NCI-H345 (cell line): ENCODE measurements at regions not wholly inside any gene's neighbourhood (a gene's known extent, or its start where the extent isn't known, plus 50 kb on each side); places are given as distances from the start of the nearest gene placed in this dataset.
"Not testable (repeated sequence)": the region's sequence is repeated elsewhere in the genome, so short reads cannot be mapped to it uniquely, and the experiment has no call there.

Source experiments
- DNase-seq: peaks from one replicate; lab custom pipeline; 2025; lab: John Stamatoyannopoulos, UW

DNA sequence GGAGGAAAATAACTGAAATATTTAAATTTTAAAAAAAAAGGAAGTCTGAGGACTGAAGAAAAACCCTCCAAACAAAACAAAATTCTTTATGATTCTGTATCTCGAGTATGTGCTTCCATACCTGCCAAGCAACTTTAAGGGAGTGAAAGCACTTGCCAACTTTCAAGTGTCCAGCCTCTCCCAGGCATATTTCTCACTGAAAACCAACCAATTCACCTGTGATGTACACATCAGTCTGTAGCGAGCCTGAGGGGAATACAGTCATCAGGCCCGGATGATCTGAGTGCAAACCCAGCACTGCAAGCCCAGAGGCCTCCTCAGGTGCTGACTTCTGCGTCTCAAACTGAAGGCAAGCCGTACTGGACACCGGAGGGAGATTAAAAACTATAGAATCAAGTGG is 164.8 kb upstream of the NT5E start:
- no peak for DNase-seq

DNA sequence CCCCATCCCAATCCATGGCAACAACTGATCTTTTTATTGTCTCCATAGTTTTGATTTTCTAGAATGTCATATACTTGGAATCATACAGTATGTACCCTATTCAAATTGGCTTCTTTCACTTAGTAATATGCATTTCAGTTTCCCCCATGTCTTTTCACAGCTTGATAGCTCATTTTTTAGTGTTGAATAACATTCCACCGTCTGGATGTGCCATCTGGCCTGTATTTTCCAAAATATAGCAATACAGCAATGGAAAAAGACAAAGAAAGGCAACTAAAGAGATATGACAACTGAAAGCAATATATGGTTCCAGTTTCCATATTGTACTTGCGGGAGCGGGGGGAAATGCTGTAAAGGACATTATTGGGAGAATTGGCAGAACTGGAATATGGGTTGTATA is 166.4 kb upstream of the NT5E start:
- DNase-seq = no peak

DNA sequence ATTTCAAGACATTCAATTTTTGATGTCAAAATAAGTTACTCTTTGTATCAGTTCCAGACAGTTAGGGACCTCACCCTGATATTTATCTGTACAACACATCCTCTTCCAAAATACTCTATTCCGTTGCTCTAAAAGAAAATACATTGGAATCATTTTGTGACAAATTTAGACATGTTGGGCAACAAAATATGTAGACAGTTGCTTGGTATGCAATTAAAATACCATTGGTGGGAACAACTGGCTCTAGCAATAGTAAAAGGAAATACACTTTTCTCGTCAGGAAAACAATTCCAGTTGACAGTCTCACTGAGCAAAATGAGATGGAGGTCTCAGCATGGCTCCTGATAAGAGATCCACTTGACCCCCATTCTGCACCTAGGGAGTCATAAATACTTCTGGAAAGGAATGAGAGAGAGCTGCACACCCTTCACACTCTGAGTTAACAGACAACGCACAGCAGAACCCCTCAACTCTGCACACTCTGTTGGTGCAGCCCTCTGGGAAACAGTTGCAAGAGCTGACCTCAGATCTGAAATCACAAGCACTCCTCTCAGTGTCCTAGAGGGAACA is 171.3 kb upstream of the NT5E start:
- no peak for DNase-seq

DNA sequence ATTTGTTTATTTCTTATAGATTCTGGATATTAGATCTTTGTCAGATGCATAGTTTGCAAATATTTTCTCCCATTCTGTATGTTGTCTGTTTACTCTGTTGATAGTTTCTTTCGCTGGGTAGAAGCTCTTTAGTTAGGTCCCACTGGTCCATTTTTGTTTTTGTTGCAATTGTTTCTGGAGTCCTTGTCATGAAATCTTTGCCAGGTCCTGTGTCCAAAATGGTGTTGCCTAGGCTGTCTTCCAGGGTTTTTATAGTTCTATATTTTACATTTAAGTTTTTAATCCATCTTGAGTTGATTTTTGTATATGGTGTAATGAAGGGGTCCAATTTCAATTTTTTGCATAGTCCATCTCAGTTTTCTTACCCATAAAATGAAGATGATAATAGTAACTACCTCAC is 173.9 kb upstream of the NT5E start:
- not testable (repeated sequence) for DNase-seq

DNA sequence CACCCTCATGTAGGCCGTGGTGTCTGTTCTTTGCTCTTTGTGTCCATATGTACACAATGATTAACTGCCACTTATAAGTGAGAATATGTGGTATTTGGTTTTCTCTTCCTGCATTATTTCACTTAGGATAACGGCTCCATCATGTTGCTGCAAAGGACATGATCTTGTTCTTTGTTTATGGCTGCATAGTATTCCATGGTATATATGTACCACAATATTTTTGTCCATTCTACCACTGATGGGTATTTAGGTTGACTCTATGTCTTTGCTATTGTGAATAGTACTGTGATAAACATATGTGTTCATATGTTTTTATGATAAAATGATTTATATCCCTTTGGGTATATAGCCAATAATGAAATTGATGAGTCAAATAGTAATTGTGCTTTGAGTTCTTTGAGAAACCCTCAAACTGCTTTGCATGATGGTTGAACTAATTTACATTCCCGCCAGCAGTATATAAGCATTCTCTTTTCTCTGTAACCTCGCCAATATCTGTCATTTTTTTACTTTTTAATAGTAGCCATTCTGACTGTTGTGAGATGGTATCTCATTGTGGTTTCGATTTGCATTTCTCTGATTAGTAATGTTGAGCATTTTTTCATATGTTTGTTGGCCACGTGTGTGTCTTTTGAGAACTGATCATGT is 174.4 kb upstream of the NT5E start:
- no peak for DNase-seq

DNA sequence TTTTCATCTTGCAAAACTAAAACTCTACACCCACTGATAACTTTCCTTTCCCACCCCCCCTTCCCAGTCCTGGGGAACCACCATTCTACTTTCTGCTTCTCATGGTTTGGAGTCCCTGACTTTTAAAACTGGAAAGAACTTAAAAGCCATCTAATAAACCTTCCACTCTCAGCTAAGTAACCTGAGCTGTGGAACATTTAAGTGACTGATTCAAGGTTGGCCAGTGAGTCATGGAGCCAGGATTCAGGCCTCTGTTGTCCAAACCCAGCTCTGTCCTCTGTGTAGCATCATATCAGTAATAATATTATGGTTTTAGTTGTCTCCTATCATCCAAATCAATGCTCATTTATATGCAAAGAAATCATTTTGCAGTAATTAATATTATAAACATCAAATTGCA is 176.0 kb upstream of the NT5E start:
- no peak for DNase-seq

DNA sequence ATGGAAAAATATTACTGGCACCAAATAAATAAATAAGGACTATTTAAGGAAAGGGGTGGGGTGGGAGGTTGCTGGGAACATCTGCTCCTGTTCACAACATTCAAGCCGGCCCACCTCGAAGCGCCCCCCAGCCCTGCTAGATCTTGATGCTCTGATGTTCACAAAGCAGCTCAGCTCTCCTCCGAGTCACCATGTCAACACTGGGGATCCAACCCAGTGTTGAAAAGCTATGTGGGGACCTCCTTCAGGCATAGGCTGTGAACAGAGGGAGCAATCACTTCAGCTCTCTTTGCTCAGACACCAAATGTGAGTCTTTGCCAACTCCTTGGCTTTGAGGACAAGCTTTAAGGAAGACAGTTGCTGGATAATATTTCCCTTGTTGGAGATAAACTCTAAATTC is 176.8 kb upstream of the NT5E start:
- no peak for DNase-seq

DNA sequence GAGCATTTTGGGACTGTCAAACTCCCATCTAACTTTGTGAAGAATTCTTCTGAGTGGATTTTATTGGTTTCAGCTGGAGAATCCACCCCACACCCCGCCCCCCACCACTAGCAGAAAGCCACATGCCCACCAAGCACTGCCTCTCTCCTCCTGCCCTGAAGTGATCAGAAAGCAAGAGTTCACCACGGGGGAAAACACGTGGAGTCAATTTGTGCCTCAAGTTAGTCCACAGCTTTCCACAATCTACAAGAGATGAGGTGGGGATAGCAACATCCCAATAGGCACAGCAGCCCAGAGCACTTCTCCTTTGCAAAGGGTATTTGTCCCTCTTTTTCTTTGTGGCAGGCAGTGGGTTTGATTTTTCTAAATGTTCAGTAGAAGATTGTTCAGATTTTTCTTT is 177.3 kb upstream of the NT5E start:
- DNase-seq = no peak

DNA sequence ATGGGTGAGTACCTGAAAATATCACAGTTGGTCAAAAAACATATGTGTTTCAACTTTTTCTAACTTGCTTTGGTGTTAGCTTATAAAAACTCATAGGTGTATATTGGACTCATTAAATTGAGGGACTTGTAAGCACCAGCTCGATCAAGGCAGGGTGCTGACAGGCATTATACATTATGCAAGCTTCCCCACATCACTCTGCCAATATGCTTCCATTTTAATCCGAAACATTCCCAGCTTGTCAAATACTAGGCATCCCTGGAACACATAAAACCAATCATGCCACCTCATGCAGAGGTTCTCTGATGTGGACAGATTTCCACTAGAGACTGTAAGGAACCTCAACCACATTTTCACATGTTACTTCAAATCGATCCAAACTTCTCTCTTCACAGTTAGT is 187.3 kb upstream of the NT5E start:
- DNase-seq = no peak

DNA sequence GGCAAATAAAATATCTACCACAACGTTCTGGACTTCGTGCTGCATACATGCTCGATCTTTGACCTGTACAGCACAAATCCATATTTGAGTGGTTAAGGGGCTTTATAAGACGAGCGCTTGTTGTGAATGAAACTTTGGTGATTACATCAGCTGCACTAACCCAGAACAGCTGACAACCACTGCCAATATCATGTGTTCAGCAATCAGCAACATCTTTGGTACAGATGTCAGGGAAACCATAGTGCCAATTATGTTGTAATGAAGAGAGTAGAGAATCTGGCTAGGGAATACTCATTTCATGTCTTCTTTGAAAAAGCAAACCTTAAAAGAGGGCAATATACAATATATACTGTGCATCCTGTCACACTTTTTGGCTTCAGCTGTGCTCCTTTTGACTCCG is 188.6 kb upstream of the NT5E start:
- DNase-seq = no peak

DNA sequence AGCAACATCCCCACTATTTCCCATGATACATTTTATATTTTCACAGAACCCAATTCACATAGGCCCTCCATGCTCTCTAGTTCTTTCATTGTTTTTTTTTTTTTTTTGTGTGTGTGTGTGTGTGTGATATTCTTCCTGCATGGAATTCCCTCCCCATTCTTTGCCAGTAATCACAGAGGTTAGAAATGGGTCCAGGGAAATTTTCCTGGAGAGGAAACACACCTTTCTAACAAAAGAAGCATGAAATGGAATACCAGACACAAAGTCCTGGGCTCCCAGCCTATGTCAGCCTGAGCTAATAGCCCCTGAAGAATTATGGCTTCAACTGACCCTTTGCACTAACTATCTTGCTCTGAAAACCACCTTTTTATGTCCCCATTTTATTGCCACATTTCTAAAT is 194.2 kb upstream of the NT5E start:
- DNase-seq = no peak

DNA sequence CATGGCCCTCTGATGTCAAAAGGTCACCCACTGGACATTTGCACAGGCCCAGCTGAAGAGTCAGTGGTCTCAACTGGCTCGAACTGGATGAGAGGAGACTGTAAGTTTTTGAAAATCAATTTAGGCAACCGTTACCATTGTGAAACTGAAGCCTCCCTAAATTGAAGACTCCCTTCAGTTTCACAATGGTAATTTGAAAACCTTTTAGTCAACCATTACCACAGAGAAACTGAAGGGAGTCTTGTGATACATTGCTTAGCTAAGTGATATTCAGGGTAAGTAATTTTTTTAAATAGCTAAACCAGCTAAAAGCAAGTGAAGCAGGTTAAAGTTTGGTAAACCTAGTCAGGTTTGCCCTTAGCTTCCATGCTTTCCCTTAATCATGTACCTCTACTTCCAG is 197.3 kb upstream of the NT5E start:
- no peak for DNase-seq

DNA sequence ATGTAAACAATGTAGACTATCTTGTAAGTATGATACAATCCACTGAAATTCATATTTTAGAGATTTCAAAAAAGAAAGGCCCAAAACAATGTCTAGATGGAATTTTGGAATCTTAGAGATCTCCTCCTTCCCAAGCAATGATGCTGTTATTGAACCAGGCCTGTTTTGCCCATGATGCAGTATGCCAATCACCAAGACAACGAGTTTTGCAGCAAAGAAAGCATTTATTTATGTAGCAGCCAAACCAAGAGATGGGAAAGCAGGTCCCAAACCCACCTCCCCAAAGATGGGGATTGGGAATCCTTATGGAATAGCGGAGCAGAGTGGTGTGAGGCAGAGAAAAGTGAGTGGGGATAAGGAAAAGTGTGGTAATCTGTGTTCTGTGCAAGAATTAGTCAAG is 197.8 kb upstream of the NT5E start:
- DNase-seq = no peak

DNA sequence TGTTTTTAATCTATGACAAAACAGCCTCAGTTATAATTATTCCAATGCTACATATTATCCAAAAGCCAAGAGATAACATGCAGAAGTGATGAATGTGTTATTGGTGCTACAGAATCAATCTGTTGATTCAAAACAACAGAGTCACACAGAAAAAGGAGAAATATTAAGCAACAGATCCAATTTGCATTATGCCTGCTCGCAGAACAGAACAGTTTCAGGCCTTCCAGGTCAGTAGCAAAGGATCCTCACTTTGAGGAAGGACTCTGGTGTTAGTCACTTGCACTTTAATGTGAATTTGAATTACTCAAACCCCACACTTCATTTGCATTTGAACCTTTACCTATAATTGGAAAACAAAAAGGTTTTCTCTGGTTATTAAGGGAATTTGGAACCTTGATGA is 198.6 kb upstream of the NT5E start:
- DNase-seq = no peak

DNA sequence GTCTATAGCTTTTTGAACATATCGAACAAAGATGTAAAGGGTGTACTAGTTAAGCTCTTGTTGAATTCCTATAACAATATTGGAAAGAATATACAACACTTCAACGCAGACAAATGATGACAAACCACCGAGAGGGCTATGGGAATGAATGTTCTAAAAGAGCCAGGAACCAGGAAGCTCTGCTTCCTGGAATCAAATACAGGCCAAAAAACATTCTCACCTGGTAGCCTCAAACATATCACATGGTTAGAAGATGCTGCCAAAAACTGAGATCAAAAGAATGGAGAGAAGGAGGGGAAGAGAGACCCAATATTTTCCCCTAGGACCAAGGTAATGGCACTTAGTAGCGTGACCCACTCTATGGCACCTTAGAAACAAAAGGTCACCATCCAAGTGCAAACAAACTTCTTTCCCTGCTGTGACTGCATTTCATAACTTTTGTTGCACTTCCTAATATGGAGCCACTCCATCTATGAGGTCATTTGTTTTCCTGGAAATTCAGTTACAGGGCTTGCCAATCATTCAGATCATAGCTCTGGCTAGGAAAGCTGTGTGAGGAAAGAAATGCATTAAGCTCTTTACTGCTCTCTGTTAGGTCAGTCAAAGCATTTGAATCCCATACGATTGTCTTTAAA is 199.2 kb upstream of the NT5E start:
- no peak for DNase-seq

DNA sequence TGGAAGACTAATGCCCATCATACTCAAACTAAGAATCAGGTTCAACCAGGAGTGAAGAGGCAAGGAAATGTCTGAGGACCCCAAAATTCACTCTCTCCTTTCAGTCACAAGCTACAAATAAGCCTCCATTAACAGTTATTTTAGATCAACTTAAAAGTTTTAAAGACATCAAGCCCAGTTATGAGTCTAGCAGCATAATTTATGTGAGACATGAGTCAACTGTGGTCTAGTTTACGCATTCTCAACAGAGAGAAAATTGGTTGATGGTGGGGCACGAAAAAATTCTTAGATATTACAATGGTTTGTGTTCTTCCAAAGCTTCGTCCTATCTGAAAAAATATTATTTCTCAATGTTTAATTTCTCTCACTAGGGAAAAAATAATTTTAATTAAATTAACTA is 204.9 kb upstream of the NT5E start:
- no peak for DNase-seq

DNA sequence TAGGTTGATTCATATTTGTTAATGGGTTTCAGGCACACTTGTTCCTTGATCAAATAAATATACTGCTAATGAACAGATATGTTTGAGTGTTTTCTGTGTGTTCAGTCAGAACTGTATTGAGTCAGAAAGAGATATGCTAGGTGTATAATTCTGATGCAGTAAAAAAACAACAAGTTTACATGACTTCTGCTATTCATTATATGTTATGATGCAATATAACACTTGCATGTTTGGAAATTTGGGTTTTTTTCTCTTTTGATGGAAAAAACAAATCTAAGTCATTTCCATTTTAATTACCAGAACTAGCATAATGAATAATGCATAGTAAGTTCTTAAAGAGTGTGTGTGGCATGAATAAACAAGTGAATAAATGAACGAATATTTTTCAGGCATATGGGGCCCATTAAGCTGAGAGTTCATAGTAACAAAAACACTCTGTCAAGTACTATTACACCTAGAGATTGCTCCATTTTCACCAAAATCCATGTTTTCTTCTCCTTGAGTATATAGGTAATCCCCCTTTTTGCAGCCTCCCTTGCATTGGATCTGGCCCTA is 208.3 kb upstream of the NT5E start:
- DNase-seq = no peak

DNA sequence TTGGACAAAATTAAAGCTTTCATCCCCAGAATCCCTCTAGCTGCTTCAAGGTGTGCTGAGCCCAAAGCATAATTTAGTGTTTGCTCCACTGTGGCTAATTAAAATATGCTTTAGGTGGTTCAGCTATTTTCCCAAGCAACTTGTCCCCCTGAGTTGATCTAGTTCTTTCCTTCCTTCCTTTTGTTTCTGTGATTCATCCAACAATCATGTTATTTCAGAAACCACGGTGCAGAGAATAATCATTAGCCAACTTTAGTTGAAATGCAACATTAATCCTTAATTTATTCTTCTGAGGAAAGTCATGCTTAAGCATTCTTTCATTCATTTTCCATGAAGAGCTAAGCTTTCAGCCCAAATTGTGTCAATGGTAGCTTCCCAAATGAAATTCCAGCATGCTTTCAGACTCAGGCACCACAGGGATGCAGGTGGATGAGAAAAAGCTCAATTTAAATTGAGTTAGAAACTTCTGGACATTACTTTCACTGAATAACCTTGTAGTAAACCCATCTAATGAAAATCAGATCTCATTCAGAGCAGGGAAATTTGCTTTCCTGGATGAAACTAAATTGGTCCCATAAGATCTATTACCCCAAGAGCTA is 209.0 kb upstream of the NT5E start:
- DNase-seq = no peak

DNA sequence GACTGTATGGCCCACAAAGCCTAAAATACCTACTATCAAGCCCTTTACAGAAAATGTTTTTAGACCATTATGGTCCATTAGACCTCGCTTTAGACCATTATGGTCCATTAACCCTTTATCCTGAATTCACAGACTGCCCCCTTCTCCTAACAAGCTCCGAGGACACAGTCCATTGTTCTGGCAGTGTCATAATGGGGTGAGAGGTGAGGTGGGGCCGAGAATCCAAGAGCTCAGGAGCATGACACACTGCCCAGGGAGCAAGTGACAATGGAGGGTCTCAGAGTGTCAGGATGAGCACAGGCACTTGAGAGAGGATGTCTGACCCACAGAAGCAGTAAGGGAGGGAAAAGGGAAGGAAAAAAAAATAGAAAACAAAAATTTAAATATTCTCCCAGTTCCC is 212.4 kb upstream of the NT5E start:
- no peak for DNase-seq

DNA sequence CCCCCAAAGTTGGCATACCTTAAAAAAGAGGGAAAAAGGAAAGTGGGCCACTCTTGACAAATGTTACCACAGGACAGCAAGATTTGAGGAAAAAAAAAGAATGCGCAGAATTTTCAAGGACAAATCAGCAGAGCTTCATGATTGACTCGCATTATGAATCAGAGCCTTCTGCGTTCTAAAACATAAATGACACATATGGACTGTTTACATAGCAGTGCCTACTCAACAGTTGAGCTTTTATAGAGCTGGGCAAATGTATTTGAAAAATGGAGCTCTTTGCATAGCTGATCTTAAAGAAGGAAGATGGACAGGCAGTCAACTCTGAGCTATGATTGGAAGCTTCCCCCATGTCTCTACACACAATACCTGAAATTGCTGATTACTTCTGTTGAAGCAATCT is 213.2 kb upstream of the NT5E start:
- DNase-seq = no peak

DNA sequence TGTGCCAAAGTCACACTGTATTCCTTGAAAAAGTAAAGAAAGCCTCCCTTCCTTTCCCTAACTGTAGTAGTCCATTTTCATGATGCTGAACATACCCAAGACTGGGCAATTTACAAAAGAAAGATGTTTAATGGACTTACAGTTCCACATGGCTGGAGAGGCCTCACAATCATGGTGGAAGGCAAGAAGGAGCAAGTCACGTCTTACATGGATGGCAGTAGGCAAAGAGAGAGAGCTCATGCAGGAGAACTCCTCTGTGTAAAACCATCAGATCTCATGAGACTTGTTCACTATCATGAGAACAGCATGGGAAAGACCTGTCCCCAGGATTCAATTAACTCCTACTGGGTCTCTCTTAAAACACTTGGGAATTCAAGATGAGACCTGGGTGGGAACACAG is 222.5 kb upstream of the NT5E start:
- not testable (repeated sequence) for DNase-seq

DNA sequence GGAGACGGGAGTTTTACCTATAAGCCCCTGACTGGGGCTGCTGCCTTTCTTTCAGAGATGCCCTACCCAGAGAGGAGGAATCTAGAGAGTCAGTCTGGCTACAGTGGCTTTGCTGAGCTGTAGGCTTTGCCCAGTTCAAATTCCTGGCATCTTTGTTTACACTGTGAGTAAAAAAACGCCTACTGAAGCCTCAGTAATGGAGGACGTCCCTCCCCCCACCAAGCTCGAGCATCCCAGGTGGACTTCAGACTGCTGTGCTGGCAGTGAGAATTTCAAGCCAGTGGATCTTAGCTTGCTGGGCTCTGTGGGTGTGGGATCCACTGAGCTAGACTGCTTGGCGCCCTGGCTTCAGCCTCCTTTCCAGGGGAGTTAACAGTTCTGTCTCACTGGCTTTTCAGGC is 237.1 kb upstream of the NT5E start:
- DNase-seq = not testable (repeated sequence)

DNA sequence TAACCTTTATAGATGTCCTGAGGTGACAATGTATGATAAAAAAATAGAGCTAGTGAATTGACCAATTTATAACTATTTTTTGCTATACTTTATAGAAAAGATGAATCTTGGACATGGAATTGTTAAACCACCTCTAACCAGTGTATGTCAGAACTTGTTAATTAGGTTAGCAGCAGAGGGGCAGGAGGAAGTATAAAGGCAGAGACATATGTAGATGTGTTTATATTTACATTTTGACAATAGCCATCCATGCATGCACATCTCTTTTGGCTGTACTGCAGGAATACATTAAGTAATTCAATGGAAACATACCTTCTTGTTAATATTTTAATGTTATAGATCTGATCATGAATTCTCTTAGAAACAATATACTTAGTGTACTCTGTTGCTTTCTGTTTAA is 254.6 kb upstream of the NT5E start:
- no peak for DNase-seq
